Fibroblast of lung (primary cell): ENCODE measurements at regions not wholly inside any gene's neighbourhood (a gene's known extent, or its start where the extent isn't known, plus 50 kb on each side); places are given as distances from the start of the nearest gene placed in this dataset.
A peak's percentile ranks its signal among the peaks of the same experiment; 100 is the strongest.

Source experiments
- DNase-seq, 2 donors: peaks; one replicate each; pipeline versions ENCODE4 v3.0.0 to v3.0.0-alpha.2; 2010; ENCODE audit warnings: low read depth in 2 of 2
- H2AFZ ChIP-seq: 2 replicates; pipeline ENCODE4 v1.5.1; 2012; ENCODE audit warnings: low read length, control low read depth, inconsistent platforms
- H3K27ac ChIP-seq: 2 replicates; pipeline ENCODE4 v1.5.1; 2011; ENCODE audit warnings: low read length, control low read depth; ENCODE audit not compliant: insufficient read depth
- H3K27me3 ChIP-seq: 2 replicates; pipeline ENCODE4 v1.5.1; 2011; ENCODE audit warnings: mild to moderate bottlenecking, low read length; ENCODE audit not compliant: control insufficient read depth, insufficient read depth
- H3K36me3 ChIP-seq: 2 replicates; pipeline ENCODE4 v1.5.1; 2011; ENCODE audit warnings: low read length; ENCODE audit not compliant: control insufficient read depth, insufficient read depth
- H3K4me1 ChIP-seq: 2 replicates; pipeline ENCODE4 v1.5.1; 2011; ENCODE audit warnings: low read length; ENCODE audit not compliant: control insufficient read depth, insufficient read depth; ENCODE audit errors: extremely low read depth
- H3K4me2 ChIP-seq: 2 replicates; pipeline ENCODE4 v1.5.1; 2011; ENCODE audit warnings: low read length, control low read depth; ENCODE audit not compliant: insufficient read depth; ENCODE audit errors: extremely low read depth
- H3K4me3 ChIP-seq, 4 experiments: fragments of 200-600 bp in 1 of 4; sonication (generic) in 1 of 4; replicated peaks in 1 of 4; 2 replicates each; pipeline ENCODE4 v1.5.1; 2011 to 2016; ENCODE audit warnings: low read length in 4 of 4, low read depth in 3 of 4, mild to moderate bottlenecking in 3 of 4, control low read depth in 2 of 4, inconsistent platforms in 1 of 4, mixed read lengths in 1 of 4; ENCODE audit not compliant: insufficient read depth in 1 of 4; ENCODE audit errors: control extremely low read depth in 1 of 4
- H3K79me2 ChIP-seq: 2 replicates; pipeline ENCODE4 v1.5.1; 2012; ENCODE audit warnings: mild to moderate bottlenecking, low read length, inconsistent platforms; ENCODE audit not compliant: control insufficient read depth, insufficient read depth
- H3K9ac ChIP-seq: 2 replicates; pipeline ENCODE4 v1.5.1; 2011; ENCODE audit warnings: mild to moderate bottlenecking, low read length, control low read depth; ENCODE audit not compliant: insufficient read depth
- H3K9me3 ChIP-seq: 2 replicates; pipeline ENCODE4 v1.5.1; 2012; ENCODE audit warnings: low read depth, low read length; ENCODE audit not compliant: control insufficient read depth, insufficient read depth
- H4K20me1 ChIP-seq: 2 replicates; pipeline ENCODE4 v1.5.1; 2011; ENCODE audit warnings: low read length; ENCODE audit not compliant: control insufficient read depth, insufficient read depth; ENCODE audit errors: extremely low read depth
- EZH2 ChIP-seq: IDR thresholded peaks from 2 replicates; pipeline ENCODE4 v1.5.1; 2012; ENCODE audit warnings: low read length, control low read depth, mild to moderate bottlenecking; ENCODE audit errors: missing control alignments
- TF ChIP-seq, protein P1 (sequence below), 2 donors: IDR thresholded peaks in 1 of 2; conservative IDR thresholded peaks in 1 of 2; 1 replicate in 1 of 2; 2 replicates in 1 of 2; pipeline ENCODE4 v1.5.1; 2011 to 2012; ENCODE audit warnings: low read length in 2 of 2, control low read depth in 1 of 2, inconsistent platforms in 1 of 2, low read depth in 1 of 2, mild to moderate bottlenecking in 1 of 2

GRCh38 chr3:176055836-176056235, 1141.4 kb downstream of the TBL1XR1 start:
- Histone ChIP-seq H3K4me2 (no peak overlapping the region), H3K36me3 (no peaks in the 10 kb centered on the region), H3K27ac (no peak overlapping the region), H3K79me2 (no peaks in the 10 kb centered on the region), H3K9me3 (no peaks in the 10 kb centered on the region), H4K20me1 (no peaks in the 10 kb centered on the region), H3K9ac (no peak overlapping the region), H3K4me3 (no peak overlapping the region), H3K4me1 (no peaks in the 10 kb centered on the region), H3K27me3 (no peaks in the 10 kb centered on the region), H2AFZ (no peak overlapping the region)
- TF ChIP-seq, protein P1, sequence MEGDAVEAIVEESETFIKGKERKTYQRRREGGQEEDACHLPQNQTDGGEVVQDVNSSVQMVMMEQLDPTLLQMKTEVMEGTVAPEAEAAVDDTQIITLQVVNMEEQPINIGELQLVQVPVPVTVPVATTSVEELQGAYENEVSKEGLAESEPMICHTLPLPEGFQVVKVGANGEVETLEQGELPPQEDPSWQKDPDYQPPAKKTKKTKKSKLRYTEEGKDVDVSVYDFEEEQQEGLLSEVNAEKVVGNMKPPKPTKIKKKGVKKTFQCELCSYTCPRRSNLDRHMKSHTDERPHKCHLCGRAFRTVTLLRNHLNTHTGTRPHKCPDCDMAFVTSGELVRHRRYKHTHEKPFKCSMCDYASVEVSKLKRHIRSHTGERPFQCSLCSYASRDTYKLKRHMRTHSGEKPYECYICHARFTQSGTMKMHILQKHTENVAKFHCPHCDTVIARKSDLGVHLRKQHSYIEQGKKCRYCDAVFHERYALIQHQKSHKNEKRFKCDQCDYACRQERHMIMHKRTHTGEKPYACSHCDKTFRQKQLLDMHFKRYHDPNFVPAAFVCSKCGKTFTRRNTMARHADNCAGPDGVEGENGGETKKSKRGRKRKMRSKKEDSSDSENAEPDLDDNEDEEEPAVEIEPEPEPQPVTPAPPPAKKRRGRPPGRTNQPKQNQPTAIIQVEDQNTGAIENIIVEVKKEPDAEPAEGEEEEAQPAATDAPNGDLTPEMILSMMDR (conservative IDR thresholded peaks at IDR 0.05 in 1 of 2, IDR thresholded peaks at IDR 0.05 in 1 of 2; ENCODE audit: low read depth in 1 of 2, low read length in 2 of 2) = no peak
- no peak for TF ChIP-seq EZH2
- no peak for DNase-seq

GRCh38 chr3:176051766-176052165, 1145.5 kb downstream of the TBL1XR1 start:
- Histone ChIP-seq H3K27me3 (no peaks in the 10 kb centered on the region), H4K20me1 (no peaks in the 10 kb centered on the region), H3K4me1 (no peaks in the 10 kb centered on the region), H3K27ac (no peak overlapping the region), H3K9ac (no peak overlapping the region), H2AFZ (no peak overlapping the region), H3K9me3 (no peaks in the 10 kb centered on the region), H3K4me2 (no peak overlapping the region), H3K4me3 (peak overlapping the region in 1 of 4 experiments; percentile 20), H3K36me3 (no peaks in the 10 kb centered on the region), H3K79me2 (no peaks in the 10 kb centered on the region)
- TF ChIP-seq, protein P1 (conservative IDR thresholded peaks at IDR 0.05 in 1 of 2, IDR thresholded peaks at IDR 0.05 in 1 of 2; ENCODE audit: low read depth in 1 of 2, low read length in 2 of 2) = no peak
- TF ChIP-seq EZH2 = no peak
- DNase-seq = no peak

- DNase-seq = no peak
- no peaks in the 10 kb centered on the region for H3K36me3 ChIP-seq
- H3K27ac ChIP-seq = no peak overlapping the region
- no peak overlapping the region for H3K9ac ChIP-seq
- H3K4me3 ChIP-seq = no peak overlapping the region
- no peaks in the 10 kb centered on the region for H3K9me3 ChIP-seq
- H3K4me2 ChIP-seq = no peak overlapping the region
- no peaks in the 10 kb centered on the region for H3K79me2 ChIP-seq
- H2AFZ ChIP-seq = no peak overlapping the region
- H3K4me1 ChIP-seq = no peaks in the 10 kb centered on the region
- H3K27me3 ChIP-seq = no peaks in the 10 kb centered on the region
- no peaks in the 10 kb centered on the region for H4K20me1 ChIP-seq
- TF ChIP-seq, protein P1 (conservative IDR thresholded peaks at IDR 0.05 in 1 of 2, IDR thresholded peaks at IDR 0.05 in 1 of 2; ENCODE audit: low read depth in 1 of 2, low read length in 2 of 2) = no peak
- no peak for TF ChIP-seq EZH2
Observed at GRCh38 chr3:176046703-176047102, 1150.6 kb downstream of the TBL1XR1 start.
